C4-2B (cell line): ENCODE measurements at regions not wholly inside any gene's neighbourhood (a gene's known extent, or its start where the extent isn't known, plus 50 kb on each side); places are given as distances from the start of the nearest gene placed in this dataset.

Experiments used
- CTCF ChIP-seq: fragments of 450-650 bp; conservative IDR thresholded peaks from 2 replicates; pipeline ENCODE4 v1.5.1; 2017; ENCODE audit warnings: mild to moderate bottlenecking
- ZFX ChIP-seq: fragments of 450-650 bp; IDR thresholded peaks from 2 replicates; pipeline ENCODE4 v1.6.1; 2017

GRCh38 chr6:131418441-131418840, 154.6 kb upstream of the ARG1 start:
- no peak for TF ChIP-seq CTCF
- no peak for TF ChIP-seq ZFX
